ENCODE measurements at regions not wholly inside any gene's neighbourhood (a gene's known extent, or its start where the extent isn't known, plus 50 kb on each side); places are given as distances from the start of the nearest gene placed in this dataset.

DNA sequence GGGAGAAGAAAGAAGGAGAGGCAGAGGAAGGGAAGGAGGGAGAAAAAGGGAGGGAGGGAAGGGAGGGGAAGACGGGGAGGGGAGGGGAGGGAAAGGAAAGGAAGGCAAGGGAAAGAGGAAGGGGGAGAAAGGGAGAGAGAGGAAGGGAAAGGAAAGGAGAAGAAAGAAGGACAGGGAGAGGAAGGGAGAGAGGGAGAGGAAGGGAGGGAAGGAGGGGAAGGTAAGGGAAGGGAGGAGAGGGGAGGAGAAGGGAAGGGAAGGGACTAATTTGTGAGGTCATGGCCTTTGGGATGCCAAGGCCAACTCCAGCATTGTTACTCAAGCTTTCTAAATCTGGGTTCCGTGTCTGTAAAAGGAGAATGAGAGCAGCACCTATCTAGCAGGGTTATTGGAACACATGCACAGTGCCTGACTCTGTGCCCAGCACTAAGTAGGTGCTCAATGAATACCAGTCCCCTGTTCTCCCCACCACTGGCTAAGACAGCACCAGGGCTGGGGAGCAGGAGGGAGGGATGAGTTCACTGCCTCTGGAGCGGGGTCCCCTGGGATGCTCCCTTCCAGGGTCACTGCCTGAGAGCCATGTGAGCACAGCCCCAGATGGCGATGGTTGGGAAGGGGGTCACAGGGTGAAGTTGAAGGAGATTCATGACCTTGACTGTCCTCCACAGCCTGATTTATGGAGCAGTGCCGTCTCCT lies 560.1 kb upstream of the TBX3 start:
- TF ChIP-seq CTCF (IDR thresholded peaks at IDR 0.05; ENCODE audit: extremely low read depth in 1 of 2, insufficient read depth in 1 of 2, low read depth in 1 of 2, low read length in 2 of 2) (no peak), GATA2 (IDR thresholded peaks at IDR 0.05; ENCODE audit: insufficient read depth, insufficient read length, low read depth, low read length) (no peak), POLR2A (IDR thresholded peaks at IDR 0.05; ENCODE audit: low read depth, low read length) (no peak), POLR2AphosphoS5 (IDR thresholded peaks at IDR 0.05; ENCODE audit: insufficient read depth, low read depth, low read length) (no peak), MYC (IDR thresholded peaks at IDR 0.05; ENCODE audit: low read depth, low read length) (no peak)
- TF ChIP-seq, protein P1, sequence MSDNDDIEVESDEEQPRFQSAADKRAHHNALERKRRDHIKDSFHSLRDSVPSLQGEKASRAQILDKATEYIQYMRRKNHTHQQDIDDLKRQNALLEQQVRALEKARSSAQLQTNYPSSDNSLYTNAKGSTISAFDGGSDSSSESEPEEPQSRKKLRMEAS (IDR thresholded peaks at IDR 0.05; ENCODE audit: insufficient read depth, insufficient read length), result no peak

Data from endothelial cell of umbilical vein (primary cell).